Parathyroid adenoma (tissue), 2 donors: ENCODE measurements at regions not wholly inside any gene's neighbourhood (a gene's known extent, or its start where the extent isn't known, plus 50 kb on each side); places are given as distances from the start of the nearest gene placed in this dataset.

Experiments used
- H2AFZ ChIP-seq: fragments of 300-600 bp; sonication (generic); one replicate; pipeline ENCODE4 v1.7.0; 2017; ENCODE audit warnings: antibody characterized with exemption, mild to moderate bottlenecking
- H3K27ac ChIP-seq: fragments of 300-600 bp; sonication (generic); one replicate; pipeline ENCODE4 v1.7.0; 2017
- H3K27me3 ChIP-seq: fragments of 300-600 bp; sonication (generic); one replicate; pipeline ENCODE4 v1.7.0; 2017; ENCODE audit warnings: low read length; ENCODE audit not compliant: control insufficient read depth, insufficient read depth
- H3K36me3 ChIP-seq: fragments of 300-600 bp; sonication (generic); one replicate; pipeline ENCODE4 v1.7.0; 2017; ENCODE audit warnings: low read length; ENCODE audit not compliant: control insufficient read depth, insufficient read depth
- H3K4me1 ChIP-seq: fragments of 300-600 bp; sonication (generic); one replicate; pipeline ENCODE4 v1.7.0; 2017; ENCODE audit warnings: control low read depth
- H3K4me2 ChIP-seq: fragments of 300-600 bp; sonication (generic); one replicate; pipeline ENCODE4 v1.7.0; 2017; ENCODE audit warnings: low read length
- H3K4me3 ChIP-seq: fragments of 300-600 bp; sonication (generic); one replicate; pipeline ENCODE4 v1.7.0; 2017; ENCODE audit warnings: low read depth, low read length
- H3K79me2 ChIP-seq: fragments of 300-600 bp; sonication (generic); one replicate; pipeline ENCODE4 v1.7.0; 2017; ENCODE audit warnings: control low read depth
- H3K9ac ChIP-seq: fragments of 300-600 bp; sonication (generic); one replicate; pipeline ENCODE4 v1.7.0; 2017; ENCODE audit warnings: mild to moderate bottlenecking
- H3K9me3 ChIP-seq: fragments of 300-600 bp; sonication (generic); one replicate; pipeline ENCODE4 v1.7.0; 2017; ENCODE audit warnings: low read length; ENCODE audit not compliant: control insufficient read depth
- CTCF ChIP-seq: fragments of 300-600 bp; sonication (generic); IDR thresholded peaks from one replicate; pipeline ENCODE4 v1.7.0; 2017; ENCODE audit warnings: antibody characterized with exemption, mild to moderate bottlenecking
- donor health status: primary hyperparathyroidism.

GRCh38 chr4:174438711-174439110 lies 83.6 kb downstream of the HPGD start:
- no peaks in the 10 kb centered on the region for H3K4me1 ChIP-seq
- no peaks in the 10 kb centered on the region for H3K9me3 ChIP-seq
- H2AFZ ChIP-seq: no peak overlapping the region
- H3K36me3 ChIP-seq: no peaks in the 10 kb centered on the region
- no peaks in the 10 kb centered on the region for H3K79me2 ChIP-seq
- TF ChIP-seq CTCF: no peak
- H3K27ac ChIP-seq: no peak overlapping the region
- H3K4me3 ChIP-seq: no peak overlapping the region
- no peak overlapping the region for H3K4me2 ChIP-seq
- H3K27me3 ChIP-seq: no peaks in the 10 kb centered on the region
- H3K9ac ChIP-seq: no peak overlapping the region

GRCh38 chr4:174437749-174438148 lies 84.5 kb downstream of the HPGD start:
- no peak for TF ChIP-seq CTCF
- H2AFZ ChIP-seq: no peak overlapping the region
- no peaks in the 10 kb centered on the region for H3K9me3 ChIP-seq

GRCh38 chr4:174437324-174437723 lies 85.0 kb downstream of the HPGD start:
- no peak for TF ChIP-seq CTCF

More at GRCh38 chr4:174437749-174438148, 84.5 kb downstream of the HPGD start:
- Histone ChIP-seq H3K27me3 (no peaks in the 10 kb centered on the region), H3K4me2 (no peak overlapping the region), H3K4me3 (no peak overlapping the region), H3K36me3 (no peaks in the 10 kb centered on the region), H3K79me2 (no peaks in the 10 kb centered on the region), H3K27ac (no peak overlapping the region), H3K4me1 (no peaks in the 10 kb centered on the region), H3K9ac (no peak overlapping the region)

GRCh38 chr4:174436377-174436776 lies 85.9 kb downstream of the HPGD start:
- Histone ChIP-seq H3K4me3 (no peak overlapping the region), H3K79me2 (no peaks in the 10 kb centered on the region), H3K9ac (no peak overlapping the region), H3K9me3 (no peaks in the 10 kb centered on the region), H2AFZ (no peak overlapping the region), H3K4me2 (no peak overlapping the region), H3K4me1 (no peaks in the 10 kb centered on the region), H3K36me3 (no peaks in the 10 kb centered on the region), H3K27me3 (no peaks in the 10 kb centered on the region), H3K27ac (no peak overlapping the region)
- TF ChIP-seq CTCF: no peak

More at GRCh38 chr4:174437324-174437723, 85.0 kb downstream of the HPGD start:
- Histone ChIP-seq H3K4me2 (no peak overlapping the region), H2AFZ (no peak overlapping the region), H3K27me3 (no peaks in the 10 kb centered on the region), H3K9me3 (no peaks in the 10 kb centered on the region), H3K4me1 (no peaks in the 10 kb centered on the region), H3K27ac (no peak overlapping the region), H3K4me3 (no peak overlapping the region), H3K9ac (no peak overlapping the region), H3K36me3 (no peaks in the 10 kb centered on the region), H3K79me2 (no peaks in the 10 kb centered on the region)

- H3K79me2 ChIP-seq: no peaks in the 10 kb centered on the region
- H3K27me3 ChIP-seq: no peaks in the 10 kb centered on the region
- H3K9me3 ChIP-seq: no peaks in the 10 kb centered on the region
- H3K27ac ChIP-seq: no peak overlapping the region
- H3K4me3 ChIP-seq: no peak overlapping the region
- no peak overlapping the region for H3K9ac ChIP-seq
- no peak overlapping the region for H3K4me2 ChIP-seq
- H3K4me1 ChIP-seq: no peaks in the 10 kb centered on the region
- no peak overlapping the region for H2AFZ ChIP-seq
- TF ChIP-seq CTCF: no peak
- H3K36me3 ChIP-seq: no peaks in the 10 kb centered on the region
Measured at GRCh38 chr4:174435974-174436373, 86.3 kb downstream of the HPGD start.
